GM21723 (cell line): ENCODE measurements at regions not wholly inside any gene's neighbourhood (a gene's known extent, or its start where the extent isn't known, plus 50 kb on each side); places are given as distances from the start of the nearest gene placed in this dataset.

ENCODE experiments used
- ATAC-seq: cut with Tn5 transposase; IDR thresholded peaks from one replicate; pipeline ENCODE4 v1.9.1; 2021; ENCODE audit warnings: mild to moderate bottlenecking, moderate library complexity; ENCODE audit not compliant: unreplicated experiment

DNA sequence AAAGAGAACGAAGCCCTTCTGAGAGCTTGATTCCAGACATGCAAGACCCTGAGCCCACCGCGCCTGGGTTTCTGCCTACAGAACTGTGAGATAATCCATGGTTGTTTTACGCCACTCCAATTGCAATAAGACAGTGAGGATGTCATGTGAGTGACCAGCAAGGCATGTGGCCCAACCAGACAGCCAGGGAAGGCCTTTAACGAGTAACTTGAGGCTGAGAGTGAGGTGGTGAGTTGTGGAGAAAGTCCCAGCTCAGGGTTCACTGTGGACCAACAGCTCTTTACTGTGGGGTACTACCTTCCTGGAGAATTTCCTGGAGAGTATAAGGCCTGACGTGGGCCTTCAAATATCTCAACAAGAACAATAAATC, 153.9 kb downstream of the ETS2 start:
- ATAC-seq: no peak

DNA sequence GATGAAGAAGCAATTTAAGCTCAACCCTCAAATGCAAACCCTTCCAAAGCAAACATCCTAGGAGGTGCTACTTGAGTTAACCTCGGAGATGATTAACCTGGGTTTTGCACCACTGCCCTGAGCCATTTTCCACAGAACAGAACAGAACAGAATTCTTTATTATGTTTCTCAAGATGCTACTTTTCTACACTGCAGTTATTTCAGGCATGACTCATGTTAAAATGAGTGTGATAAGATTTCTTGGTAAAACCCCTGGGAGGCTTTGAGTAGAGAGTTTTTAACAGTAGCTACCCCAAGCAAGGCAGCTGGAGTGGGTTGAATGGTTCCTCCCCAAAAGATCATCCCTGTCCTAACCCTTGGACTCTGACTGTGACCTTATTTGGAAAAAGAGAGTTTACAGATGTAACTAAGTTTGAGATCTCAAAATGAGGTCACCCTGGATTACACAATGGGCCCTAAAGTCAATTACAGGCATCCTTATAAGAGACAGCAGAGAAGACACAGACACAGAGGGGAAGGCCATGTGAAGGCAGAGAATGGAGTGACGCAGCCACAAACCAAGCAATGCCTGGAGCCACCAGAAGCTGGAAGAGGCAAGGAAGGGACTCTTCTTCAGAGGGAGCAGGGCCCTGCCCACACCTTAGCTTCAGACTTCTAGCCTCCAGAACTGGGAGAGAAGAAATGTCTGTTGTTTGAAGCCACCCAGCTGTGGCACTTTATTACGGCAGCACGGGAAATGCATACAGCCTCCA, 153.4 kb downstream of the ETS2 start:
- ATAC-seq: no peak

DNA sequence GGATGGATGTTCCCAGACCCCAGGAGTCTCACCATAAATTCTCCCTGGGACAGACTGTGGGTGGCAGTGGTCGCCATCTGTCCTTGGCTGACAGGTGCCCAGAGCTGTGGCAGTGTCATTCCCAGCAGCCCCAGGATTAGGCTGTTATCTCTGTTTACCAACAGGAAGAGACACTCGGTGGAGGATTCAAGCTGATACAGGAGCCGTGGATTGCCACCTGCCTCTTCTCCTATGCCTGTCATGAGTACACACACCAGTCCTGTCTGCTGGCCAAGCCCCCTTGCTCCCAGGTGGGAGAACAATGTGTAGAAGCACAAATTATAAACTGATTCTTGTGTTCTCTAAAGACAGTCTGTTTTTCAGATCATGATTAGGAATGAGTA, 152.6 kb downstream of the ETS2 start:
- no peak for ATAC-seq

DNA sequence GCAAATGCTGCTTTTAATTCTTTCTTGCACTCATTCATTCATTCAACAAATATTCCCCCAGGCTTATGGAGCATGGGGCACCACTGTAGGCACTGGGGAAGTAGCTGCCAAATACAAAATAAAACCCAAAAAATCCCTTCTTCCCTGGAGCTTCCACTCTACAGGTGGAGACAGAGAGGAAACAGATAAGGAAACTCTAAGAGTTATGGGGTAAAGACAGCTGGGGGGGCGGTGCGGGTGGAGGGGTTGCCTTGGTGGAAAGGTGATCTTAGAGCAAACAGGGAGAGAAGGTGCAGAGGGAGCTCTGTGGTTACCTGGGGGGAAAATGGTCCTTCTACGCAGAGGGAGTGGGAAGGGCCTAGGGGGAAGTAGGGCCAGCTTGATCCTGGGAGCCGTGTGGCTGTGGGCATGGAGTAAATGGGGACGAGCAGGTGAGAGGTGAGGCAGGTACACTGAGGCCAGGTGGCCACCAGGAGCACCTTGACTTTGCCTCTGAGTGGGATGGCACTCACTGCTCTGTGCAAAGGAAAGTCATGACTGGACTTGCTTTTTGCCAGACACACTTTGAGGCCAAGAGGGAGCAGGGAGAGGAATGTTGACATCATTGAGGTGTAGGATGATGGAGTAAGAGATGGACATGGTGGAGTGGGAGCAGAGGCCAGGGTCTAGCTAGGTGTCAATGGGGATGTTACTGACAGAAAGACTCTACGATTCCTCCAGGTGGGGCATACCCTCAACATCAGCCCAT, 152.0 kb downstream of the ETS2 start:
- ATAC-seq: no peak

DNA sequence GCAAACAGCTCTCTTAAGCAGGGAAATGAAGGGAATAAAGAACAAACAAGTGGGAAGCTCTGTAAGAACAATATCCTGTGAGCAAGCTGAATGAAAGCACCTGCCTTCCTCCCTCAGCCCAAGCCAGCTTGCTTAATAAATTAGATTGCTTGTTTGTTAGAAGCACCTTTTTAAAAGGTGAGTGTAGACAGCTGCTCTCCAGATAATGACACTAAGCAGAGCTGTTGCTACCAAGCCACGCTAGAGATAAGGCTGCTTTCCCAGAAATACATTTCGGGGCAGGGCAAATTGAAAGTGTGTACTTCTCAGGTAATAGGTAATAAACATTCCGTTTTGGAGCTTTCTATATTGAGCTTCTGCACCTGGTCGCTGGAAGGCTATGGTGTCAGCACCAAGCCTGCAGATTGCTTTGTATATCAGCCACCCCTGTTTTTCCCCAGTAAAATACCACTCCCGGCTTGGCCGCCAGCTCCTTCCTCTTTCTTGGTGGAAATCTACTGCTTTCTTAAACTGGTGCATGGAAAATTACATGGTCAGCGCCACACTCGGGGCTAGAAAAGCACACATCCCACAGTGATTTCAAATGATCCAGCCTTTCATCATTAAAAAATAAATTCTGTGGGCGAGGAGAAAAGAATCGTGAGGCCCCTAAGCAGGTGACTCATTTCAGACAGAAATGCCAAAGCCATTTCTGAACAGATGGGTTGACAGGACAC, 151.3 kb downstream of the ETS2 start:
- no peak for ATAC-seq

DNA sequence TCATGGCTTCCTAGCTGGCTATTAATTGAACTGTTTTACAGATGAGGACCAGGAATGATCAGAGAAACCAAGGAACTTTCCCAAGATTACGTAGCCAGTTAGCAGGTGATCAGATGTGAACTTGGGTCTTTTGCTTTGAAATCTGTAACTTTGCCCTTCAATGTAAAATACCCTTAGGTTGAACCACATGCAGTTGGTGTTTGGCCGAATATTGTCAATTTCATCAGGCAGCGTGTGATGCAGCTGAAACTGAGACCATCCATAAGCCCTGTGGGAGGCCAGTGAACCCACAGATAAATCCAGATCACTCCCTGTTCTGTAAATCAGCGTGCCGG, 150.8 kb downstream of the ETS2 start:
- no peak for ATAC-seq

DNA sequence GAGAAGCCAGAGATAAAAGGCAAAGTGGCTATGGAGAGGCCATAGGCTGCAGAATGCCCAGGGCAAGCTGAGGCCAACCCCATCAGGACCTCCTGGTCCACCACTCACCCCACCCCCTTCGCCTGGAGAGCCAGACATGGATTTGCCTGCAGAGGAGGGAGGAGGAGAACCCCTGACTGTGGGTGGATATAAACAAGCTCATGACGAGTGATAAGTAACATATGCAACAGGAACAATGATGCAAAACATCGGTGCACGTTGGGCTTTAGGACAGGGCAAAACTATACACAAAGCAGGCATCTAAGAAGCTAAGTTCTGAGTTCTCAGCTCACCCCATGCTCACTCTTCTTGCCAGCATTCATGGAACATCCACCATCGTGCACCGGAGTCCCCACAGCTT, 150.3 kb downstream of the ETS2 start:
- ATAC-seq: no peak

DNA sequence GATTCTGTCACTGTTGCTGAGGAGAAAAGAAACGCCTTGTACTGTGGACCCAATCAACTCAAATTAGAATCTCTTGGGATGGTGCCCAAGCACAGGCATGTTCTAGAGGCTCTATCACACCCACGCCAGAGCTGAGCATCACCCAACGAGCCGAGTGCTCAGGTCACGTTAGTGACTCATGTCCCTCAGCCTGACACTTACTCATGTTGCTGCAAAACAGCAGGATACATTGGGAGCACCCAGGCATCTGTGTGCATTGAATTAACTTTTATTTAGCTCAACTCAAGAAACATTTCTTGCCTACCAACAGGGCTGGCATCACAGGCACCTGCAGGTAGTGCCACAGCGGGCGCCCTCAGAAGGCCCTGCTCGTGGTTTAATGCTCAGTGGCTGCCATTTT, 149.8 kb downstream of the ETS2 start:
- ATAC-seq: no peak

DNA sequence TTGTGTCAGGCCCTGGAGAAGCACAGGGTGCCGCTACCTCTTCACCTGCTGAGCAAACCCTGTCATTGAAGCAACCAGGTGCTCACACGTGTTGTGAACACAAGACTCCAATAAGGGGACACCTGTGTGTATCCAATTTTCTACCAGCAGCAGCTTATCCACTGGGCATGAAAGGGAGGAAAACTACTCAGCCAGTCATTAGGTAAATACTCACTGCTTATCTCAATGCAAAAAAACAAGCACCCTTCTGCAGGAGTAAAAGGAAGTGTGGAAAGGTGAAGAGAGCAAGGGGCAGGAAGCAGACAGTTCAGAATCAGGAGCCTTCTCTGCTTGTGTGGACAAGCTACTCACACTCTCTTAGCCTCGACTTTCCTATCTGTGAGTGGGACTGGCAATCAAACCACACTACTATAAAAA, 148.9 kb downstream of the ETS2 start:
- no peak for ATAC-seq

DNA sequence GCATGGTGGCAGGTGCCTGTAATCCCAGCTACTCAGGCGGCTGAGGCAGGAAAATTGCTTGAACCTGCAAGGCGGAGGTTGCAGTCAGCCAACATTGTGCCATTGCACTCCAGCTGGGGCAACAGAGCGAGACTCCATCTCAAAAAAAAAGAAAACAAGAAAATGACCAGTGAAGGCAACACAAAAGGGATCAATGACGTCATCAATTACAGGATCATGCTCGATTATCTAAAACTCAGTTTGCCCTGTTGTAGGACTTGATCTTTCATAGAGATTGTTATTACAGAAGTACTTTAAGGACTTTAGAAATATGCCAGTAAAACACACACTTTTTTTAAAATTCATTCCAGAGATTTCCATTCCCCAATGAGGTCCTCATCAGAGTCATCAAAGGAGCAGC, 147.8 kb downstream of the ETS2 start:
- no peak for ATAC-seq

DNA sequence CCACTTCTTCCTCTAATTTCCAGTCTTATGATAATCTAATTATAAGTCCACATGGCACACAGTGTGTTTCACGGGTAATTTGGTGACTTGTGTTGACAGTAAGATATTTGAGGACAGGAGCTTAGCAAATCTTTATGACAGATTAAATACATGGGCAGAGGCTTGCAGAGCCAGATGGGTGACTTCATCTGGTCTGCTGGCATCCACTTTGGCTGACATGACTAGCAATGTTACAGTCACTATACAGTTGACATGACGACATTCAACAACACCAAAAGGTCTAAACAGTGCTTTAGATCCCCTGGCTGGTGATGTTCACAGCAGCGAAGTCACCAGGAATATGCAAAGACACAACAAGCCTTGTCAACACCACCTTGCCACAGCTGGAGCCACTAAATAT, 147.2 kb downstream of the ETS2 start:
- ATAC-seq: no peak

DNA sequence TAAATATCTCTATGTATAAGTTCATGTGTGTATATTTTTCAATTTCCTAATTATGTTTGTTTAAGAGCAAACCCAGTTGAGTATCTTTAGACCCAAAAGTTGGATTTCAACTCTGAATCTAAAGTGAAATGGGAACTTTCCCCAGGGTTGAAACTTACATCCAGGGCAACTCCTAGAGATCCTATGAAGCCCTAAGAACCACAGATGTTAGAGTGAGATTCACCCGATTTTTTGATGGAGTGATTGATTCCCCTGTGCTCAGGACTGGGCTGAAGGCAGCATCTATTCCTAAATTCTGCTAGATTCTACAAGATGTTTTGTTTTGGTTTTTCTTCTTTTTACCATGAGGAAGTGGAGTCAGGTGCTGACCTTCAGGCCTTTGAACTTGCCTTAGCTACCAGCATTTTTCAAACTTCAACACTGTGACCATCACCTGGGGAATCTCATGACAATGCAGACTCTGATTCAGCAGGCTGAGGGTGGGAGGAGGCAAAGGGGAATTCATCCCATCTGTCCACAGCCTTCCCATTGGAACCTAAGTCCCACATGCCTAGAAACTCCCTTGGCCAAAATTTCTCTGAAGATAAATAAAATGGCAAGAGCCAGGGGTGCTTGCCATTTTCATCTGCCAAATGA, 145.5 kb downstream of the ETS2 start:
- no peak for ATAC-seq

DNA sequence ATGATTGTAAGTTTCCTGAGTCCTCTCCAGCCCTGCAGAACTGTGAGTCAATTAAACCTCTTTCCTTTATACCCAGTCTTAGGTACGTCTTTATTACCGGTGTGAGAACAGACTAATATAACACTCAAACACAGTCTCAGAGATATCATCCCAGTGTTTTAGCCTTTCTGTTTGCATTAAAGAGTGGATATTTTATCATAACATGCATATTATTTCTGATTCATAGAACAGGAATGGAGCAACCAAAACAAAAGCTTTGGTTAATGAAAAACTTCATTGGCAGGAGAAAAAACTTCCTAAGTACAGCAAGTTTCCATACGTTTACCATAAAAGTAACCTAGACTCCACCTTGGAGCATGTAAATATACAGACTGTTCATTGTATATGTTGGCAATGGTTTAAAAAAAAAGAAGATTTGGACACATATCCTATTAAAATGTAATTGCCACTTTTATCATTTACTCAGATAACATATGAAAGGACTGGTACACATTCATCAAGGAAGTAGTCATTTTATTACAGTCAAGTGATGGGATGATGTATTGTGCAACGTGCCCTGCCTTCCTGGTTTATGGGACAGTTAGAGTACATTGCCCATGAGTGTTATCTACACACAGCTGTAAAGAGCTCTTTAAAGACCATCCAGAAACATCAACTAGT, 144.8 kb downstream of the ETS2 start:
- ATAC-seq: no peak

DNA sequence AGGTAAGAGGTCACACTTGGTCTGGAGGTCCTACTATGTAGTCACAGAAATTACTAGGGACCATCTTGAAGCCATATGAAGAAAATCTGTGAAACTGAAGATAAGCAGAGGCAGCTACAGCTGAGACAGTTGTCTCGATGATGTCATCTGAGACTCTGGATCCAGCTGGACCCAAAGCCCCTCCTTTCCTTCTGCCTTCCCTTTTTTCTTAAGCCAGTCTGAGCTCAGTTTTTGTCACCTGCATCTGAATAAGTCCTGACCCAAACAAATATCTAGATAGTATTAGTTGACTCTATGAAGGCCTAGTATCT, 143.3 kb downstream of the ETS2 start:
- ATAC-seq: no peak

DNA sequence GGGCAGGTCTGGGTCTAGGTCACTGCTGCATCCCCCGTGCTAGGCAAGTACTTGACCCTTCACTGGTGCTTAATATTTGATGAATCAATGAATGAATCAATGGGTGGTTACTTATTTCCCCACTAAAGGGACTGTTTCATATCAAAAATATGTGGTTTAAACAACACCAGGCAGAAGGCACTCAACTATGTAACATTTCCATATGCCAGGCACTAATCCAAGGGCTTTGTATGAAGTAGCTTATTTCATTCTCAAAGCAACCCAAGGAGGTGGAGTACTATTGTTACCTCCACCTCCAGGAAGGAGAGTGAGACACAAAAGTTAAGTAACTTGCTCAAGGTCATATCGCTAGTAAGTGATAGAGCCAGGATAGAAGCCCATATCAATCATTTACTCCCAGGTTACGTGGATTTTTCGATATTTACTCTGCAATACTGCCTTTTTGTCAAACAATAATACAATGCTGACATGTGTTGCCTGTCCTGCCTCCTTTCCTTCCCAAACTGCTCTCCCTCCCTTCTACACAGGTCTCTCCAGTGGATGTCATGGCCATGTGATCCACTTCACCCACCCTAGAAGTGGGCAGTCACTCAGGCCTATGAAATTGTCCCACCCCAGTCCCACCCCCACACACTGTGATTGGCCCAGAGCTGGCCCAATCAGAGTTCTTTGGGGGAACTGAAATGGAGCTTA, 142.8 kb downstream of the ETS2 start:
- no peak for ATAC-seq

DNA sequence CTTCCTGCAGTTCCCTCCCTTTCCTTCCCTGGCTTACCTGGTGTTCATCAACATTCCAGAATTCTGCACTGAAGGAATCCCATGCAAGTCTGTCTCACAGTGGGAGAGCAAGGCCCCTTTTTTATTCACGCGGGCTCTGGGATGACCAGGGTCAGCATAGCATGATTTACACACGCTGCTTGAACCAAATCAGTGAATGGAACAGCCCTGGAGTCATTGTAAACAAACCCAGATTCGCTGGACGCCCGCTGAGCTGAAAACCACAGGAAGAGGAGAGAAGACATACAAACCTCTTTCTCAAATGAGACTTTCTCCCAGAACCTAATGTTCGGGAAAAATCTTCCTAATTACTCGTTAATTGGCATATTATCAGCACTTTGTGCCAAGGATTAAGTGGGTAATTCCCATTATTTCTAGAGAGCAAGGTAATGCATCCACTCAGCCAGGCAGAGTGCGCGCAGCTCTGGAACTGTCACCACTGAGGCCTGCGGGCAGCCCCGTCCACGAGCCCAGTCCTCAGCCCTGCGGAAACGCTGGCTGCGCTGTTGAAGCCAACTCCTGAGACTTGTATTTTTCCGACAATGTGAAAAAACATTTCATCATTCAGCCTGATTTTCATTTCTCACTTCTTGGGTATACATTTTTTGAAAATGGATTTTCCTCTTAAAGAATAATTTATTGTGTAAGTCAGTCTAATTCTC, 140.0 kb downstream of the ETS2 start:
- ATAC-seq: no peak

DNA sequence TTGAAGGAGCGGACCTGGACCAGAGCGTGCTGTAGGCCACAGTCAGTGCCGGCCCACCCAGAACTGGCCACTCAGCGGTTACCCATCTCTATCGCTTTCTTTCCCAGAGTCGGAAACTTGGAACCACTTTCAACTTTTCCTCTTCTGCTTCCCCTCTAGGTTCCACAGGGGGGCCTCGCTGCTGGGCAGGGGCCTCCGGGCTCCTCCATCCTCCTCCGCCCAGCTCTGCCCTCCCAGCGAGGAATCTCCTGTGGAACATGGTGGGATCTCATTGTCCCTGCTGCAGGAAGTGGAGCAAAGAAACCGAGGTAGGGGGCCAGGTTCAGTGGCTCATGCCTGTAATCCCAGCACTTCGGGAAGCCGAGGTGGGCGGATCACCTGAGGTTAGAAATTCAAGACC, 139.2 kb downstream of the ETS2 start:
- ATAC-seq: no peak

DNA sequence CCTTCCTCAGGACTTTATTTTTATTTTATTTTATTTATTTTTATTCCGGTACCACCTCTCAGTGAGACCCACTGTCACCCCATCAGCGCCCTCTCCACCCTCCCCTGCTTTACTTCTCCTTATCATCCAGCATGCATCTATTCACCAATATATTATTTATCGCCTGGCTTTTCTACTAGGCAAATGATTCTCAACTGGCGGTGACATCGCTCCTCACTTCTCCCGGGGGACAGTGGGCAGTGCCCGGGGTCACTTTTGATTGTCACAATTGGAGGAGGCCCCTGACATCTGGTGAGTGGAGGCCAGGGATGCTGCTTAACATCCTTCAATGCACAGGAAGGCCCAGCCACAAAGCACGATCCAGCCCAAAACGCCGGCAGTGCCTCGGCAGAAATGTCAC, 138.7 kb downstream of the ETS2 start:
- ATAC-seq: no peak

DNA sequence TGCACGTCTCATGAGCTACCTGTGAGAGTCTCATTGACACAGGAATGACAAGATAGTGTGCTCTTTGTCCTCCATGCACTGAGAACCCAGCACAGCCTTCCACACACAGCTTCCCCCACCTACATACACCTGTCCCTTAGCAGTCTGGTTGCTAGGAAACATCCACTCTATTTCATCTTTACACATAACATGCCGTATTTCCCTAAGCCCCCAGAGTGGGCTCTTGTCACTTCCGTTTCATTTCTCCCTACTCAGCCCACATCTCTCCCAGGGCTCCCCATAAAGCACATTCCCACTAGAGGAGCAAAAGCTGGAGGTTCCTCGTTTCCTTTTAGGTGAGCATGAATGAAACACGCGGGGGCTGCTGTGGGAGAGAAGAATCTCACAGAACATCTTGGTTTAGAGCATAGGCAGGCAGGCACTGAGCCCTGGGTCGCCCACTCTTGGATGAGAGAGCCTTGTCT, 137.1 kb downstream of the ETS2 start:
- no peak for ATAC-seq

DNA sequence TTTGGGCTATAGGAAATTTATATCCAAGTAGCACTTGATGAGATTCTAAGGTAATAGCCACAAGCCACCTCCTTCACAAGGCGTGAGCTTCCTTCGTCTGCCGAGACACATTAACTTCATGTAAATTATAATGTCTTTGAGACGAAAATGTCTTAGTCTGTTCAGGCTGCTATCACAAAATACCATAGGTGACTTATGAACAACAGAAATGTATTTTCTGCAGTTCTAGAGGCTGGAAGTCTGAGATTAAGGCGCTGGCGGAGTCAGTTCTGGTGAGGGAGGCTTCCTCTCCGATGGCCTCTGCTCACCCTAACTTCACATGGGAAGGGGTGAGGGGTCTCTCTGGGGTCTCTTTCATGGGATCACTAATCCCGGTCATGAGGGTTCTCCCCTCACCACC, 133.0 kb downstream of the ETS2 start:
- no peak for ATAC-seq
